ENCODE measurements at regions not wholly inside any gene's neighbourhood (a gene's known extent, or its start where the extent isn't known, plus 50 kb on each side); places are given as distances from the start of the nearest gene placed in this dataset.

- no peak for DNase-seq (ENCODE audit: low read depth in 4 of 4, low spot score in 2 of 4)
Measured at GRCh38 chr10:130992802-130993523, 318.6 kb downstream of the TCERG1L start.

- DNase-seq (ENCODE audit: low read depth in 4 of 4, low spot score in 2 of 4) = no peak
Measured at GRCh38 chr10:130993612-130994011, 317.9 kb downstream of the TCERG1L start.

GRCh38 chr10:130994191-130994590 lies 317.3 kb downstream of the TCERG1L start:
- DNase-seq (ENCODE audit: low read depth in 4 of 4, low spot score in 2 of 4) = no peak

GRCh38 chr10:130994845-130995244 lies 316.7 kb downstream of the TCERG1L start:
- no peak for DNase-seq (ENCODE audit: low read depth in 4 of 4, low spot score in 2 of 4)

GRCh38 chr10:130997267-130998045 lies 314.1 kb downstream of the TCERG1L start:
- no peak for DNase-seq (ENCODE audit: low read depth in 4 of 4, low spot score in 2 of 4)

DNA sequence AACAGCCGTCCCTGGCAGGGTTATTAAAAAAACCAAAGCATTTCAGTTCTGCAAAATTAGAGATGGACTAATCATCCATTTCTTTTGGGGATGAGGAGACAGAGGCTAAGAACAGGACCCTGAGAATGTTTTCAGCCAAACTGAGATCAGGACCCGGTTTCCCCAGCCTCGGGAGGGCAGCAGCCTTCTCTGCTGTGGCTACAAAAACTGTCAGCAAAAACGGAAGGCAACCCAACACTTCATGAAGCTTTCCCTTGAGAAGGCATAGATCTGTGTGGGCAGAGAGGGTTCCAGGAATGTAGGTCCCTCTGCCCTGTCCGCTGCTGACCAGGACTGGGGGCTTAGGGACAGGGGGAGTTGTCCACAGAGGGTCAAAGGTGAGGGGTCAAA lies 313.5 kb downstream of the TCERG1L start:
- no peak for DNase-seq (ENCODE audit: low read depth in 4 of 4, low spot score in 2 of 4)

DNA sequence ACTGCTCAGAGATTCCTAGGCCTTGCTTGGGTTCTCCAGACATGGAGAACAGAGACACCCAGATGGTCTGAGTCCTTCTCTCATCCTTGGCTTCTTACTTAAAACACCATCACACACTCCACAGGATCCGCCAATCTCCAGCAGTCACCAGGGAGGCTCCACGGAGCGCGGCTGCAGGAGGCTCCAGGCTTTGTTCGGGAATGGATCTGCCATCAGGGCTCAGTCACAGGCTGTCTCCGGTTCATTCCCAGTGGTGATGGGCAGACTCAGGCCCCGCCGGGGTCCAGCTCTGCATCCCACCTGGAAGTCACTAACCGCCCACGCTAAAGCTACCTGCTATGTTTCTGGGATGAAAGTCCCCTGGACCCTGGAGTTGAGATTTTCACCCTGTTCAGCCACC lies 312.9 kb downstream of the TCERG1L start:
- no peak for DNase-seq (ENCODE audit: low read depth in 4 of 4, low spot score in 2 of 4)

GRCh38 chr10:130999376-131000202 lies 311.9 kb downstream of the TCERG1L start:
- no peak for DNase-seq (ENCODE audit: low read depth in 4 of 4, low spot score in 2 of 4)

- DNase-seq (ENCODE audit: low read depth in 4 of 4, low spot score in 2 of 4) = no peak
Measured at GRCh38 chr10:131000244-131000643, 311.3 kb downstream of the TCERG1L start.

DNA sequence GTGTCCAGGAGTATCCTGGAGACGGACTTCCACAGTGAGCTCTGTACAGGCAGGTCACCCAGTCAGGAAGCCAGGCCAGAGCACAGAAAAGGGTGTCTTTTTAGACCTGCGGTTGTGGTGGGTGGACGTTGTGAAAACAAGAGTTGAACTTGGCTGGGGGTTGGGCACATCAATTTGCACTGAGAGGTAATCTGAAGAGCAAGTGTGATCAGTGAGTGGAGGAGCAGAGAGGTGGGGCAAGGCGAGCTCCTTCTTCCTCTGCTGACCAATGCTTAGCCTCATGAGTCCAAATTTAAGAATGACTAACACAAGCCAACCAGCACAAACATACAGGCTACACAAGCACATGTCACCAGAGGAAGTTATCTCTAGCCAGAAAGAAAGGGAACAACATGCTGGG lies 310.8 kb downstream of the TCERG1L start:
- DNase-seq (ENCODE audit: low read depth in 4 of 4, low spot score in 2 of 4) = no peak

DNA sequence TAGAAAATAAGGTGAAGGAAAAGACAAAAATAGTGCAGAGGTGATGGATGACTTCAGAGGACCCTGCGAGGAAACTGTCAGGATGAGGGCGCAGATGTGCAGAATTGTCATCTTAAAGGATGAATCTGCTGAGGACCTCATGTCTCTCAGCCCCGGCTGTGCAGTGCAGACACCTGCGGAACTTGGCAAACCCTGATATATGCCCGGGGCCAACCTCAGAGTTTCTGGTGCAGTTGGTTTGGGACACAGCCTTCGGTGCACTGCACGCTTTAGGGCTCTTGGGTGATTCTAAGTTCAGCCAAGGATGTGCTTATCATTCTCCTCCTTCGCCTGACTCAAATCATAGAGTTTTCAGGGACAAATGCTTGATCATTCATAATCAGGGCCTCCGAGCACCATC lies 310.1 kb downstream of the TCERG1L start:
- no peak for DNase-seq (ENCODE audit: low read depth in 4 of 4, low spot score in 2 of 4)

- no peak for DNase-seq (ENCODE audit: low read depth in 4 of 4, low spot score in 2 of 4)
Measured at GRCh38 chr10:131002031-131002861, 309.3 kb downstream of the TCERG1L start.

DNA sequence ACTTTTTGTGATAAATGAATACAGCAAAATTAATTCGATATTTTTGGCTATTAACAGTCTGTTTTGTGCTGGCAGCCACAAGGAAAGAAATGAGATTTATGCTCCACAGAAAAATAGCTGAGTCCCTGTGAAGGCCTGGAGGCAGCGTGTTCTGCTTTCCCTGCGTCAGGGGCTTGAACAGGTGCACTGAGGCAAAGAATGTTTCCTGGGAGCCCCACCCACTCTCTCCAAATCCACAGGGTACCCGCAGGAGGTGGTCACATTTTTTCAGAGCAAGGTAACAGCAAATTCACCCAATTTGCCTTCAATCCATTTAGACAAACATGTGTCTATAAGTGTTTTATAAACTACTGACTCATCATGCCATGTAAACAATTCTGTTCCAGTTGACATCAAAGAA lies 308.1 kb downstream of the TCERG1L start:
- DNase-seq (ENCODE audit: low read depth in 4 of 4, low spot score in 2 of 4) = no peak

DNA sequence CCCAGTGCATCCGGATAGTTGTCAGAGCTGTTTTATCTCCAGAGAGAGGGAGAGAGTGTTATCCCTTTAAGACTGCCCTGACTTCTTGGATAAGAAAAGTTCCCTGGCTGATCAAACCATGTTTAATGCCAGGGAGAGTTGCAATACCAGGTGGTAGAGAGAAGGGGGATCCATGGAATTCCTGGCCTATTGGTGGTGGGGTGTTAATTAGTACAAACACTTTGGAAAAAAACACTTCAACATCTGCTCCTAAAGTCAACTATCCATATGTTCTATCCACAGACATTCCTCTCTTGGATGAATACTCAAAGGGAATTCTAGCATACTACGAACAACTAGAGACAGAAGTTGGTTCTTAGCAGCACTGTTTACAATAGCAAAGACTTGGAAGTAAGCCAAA lies 307.2 kb downstream of the TCERG1L start:
- no peak for DNase-seq (ENCODE audit: low read depth in 4 of 4, low spot score in 2 of 4)

- no peak for DNase-seq (ENCODE audit: low read depth in 4 of 4, low spot score in 2 of 4)
Measured at GRCh38 chr10:131006458-131007256, 304.9 kb downstream of the TCERG1L start.

DNA sequence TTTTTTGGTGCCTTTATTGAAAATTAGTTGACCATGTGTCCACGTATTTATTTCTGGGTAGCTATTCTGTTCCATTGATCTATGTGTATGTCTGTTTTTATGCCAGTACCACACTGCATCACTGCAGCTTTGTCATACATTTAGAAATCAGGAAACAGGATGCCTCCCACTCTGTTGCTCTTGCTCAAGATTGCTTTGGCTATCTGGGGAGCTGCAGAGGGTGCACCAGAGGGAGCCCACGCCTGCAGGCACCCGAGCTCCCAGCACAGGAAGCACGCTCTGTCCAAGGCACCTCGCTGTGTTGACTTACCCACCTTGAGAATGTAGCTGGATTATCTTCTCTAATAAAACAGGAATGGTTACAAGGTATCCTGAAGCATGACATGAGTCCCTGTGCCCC lies 301.7 kb downstream of the TCERG1L start:
- no peak for DNase-seq (ENCODE audit: low read depth in 4 of 4, low spot score in 2 of 4)

GRCh38 chr10:131010965-131011575 lies 300.5 kb downstream of the TCERG1L start:
- DNase-seq (ENCODE audit: low read depth in 4 of 4, low spot score in 2 of 4) = no peak

DNA sequence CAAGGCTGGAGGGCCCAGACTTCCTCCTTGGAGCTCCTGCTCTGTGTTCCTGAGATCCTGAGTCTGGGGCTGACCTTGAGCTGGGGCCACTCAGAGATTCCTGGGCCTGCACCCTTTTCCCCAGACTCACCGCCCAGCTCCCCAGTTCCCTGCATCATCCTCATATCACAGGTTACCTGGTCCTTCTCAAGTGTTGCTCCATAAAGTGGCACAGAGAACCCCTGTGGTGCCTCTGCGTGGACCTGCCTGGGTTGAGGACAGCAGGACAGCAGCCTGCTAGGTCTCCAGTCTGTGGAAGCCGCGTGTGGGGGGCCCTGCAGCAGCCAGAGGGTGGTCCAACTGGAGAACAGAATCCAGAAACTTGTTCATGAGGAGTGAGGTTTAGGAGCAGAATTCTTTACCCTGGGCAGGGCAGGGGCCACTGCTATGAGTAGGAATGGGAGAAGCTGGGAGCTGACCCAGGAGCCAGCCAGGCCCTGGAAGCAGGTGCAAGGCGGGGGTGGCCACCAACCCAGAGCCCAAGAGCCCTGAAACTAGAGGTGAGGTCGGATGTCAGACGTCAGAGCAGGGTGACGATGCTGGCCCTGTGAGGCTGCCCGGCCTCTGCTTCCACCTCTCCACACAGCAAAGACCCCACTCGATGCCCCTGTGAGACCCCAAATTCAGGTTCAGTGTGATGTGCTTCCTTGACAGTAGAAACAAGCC lies 299.4 kb downstream of the TCERG1L start:
- DNase-seq (ENCODE audit: low read depth in 4 of 4, low spot score in 2 of 4) = no peak

- no peak for DNase-seq (ENCODE audit: low read depth in 4 of 4, low spot score in 2 of 4)
Measured at GRCh38 chr10:131012641-131012985, 298.9 kb downstream of the TCERG1L start.

Data from left renal cortex interstitium (tissue), 4 donors.